Central memory CD8-positive, alpha-beta T cell (primary cell): ENCODE measurements at regions not wholly inside any gene's neighbourhood (a gene's known extent, or its start where the extent isn't known, plus 50 kb on each side); places are given as distances from the start of the nearest gene placed in this dataset.

Source experiments
- ATAC-seq: fragments of 150-1000 bp; cut with Tn5 transposase; replicated peaks from 2 replicates; pipeline ENCODE4 v1.10.0; 2022; ENCODE audit warnings: mild to moderate bottlenecking, moderate FRiP score, moderate number of reproducible peaks; ENCODE audit not compliant: poor library complexity, severe bottlenecking; ENCODE audit errors: extremely low read depth
- DNase-seq, 2 donors: peaks; one replicate each; pipeline ENCODE4 v3.0.0; 2021; ENCODE audit warnings: low spot score in 2 of 2
- H3K27ac Mint-ChIP-seq: one replicate; pipeline ENCODE4 v1.8.0; 2022; ENCODE audit warnings: low read depth, mild to moderate bottlenecking, moderate library complexity, mixed read lengths
- H3K27me3 Mint-ChIP-seq: one replicate; pipeline ENCODE4 v1.8.0; 2022; ENCODE audit warnings: mixed read lengths
- H3K36me3 Mint-ChIP-seq: one replicate; pipeline ENCODE4 v1.8.0; 2022; ENCODE audit warnings: mild to moderate bottlenecking, moderate library complexity, mixed read lengths; ENCODE audit not compliant: insufficient read depth
- H3K4me1 Mint-ChIP-seq: one replicate; pipeline ENCODE4 v1.8.0; 2022; ENCODE audit warnings: mixed read lengths
- H3K4me3 Mint-ChIP-seq: one replicate; pipeline ENCODE4 v1.8.0; 2022; ENCODE audit warnings: mild to moderate bottlenecking, moderate library complexity, mixed read lengths
- H3K9me3 Mint-ChIP-seq: one replicate; pipeline ENCODE4 v1.8.0; 2022; ENCODE audit warnings: mixed read lengths

GRCh38 chr6:166747644-166748595, 120.9 kb upstream of the RPS6KA2 start:
- H3K36me3 Mint-ChIP-seq, result no peaks in the 10 kb centered on the region
- no peak for ATAC-seq
- no peaks in the 10 kb centered on the region for H3K9me3 Mint-ChIP-seq
- H3K27me3 Mint-ChIP-seq, result peaks cover 16% of the 10 kb centered on the region
- no peak overlapping the region for H3K27ac Mint-ChIP-seq
- DNase-seq, result no peak
- peaks cover 6% of the 10 kb centered on the region for H3K4me1 Mint-ChIP-seq
- no peak overlapping the region for H3K4me3 Mint-ChIP-seq

GRCh38 chr6:166745801-166746668, 119.0 kb upstream of the RPS6KA2 start:
- H3K27me3 Mint-ChIP-seq, result peaks cover 12% of the 10 kb centered on the region
- H3K36me3 Mint-ChIP-seq, result no peaks in the 10 kb centered on the region
- H3K9me3 Mint-ChIP-seq, result no peaks in the 10 kb centered on the region
- peaks cover 6% of the 10 kb centered on the region for H3K4me1 Mint-ChIP-seq
- no peak for DNase-seq
- H3K4me3 Mint-ChIP-seq, result no peak overlapping the region
- no peak for ATAC-seq
- no peak overlapping the region for H3K27ac Mint-ChIP-seq

GRCh38 chr6:166744223-166745134, 117.4 kb upstream of the RPS6KA2 start:
- no peaks in the 10 kb centered on the region for H3K9me3 Mint-ChIP-seq

GRCh38 chr6:166743406-166744222, 116.6 kb upstream of the RPS6KA2 start:
- H3K36me3 Mint-ChIP-seq, result no peaks in the 10 kb centered on the region
- H3K27ac Mint-ChIP-seq, result no peak overlapping the region
- H3K27me3 Mint-ChIP-seq, result no peaks in the 10 kb centered on the region
- ATAC-seq, result no peak
- H3K9me3 Mint-ChIP-seq, result no peaks in the 10 kb centered on the region
- DNase-seq, result no peak
- no peak overlapping the region for H3K4me3 Mint-ChIP-seq
- no peaks in the 10 kb centered on the region for H3K4me1 Mint-ChIP-seq

More at GRCh38 chr6:166744223-166745134, 117.4 kb upstream of the RPS6KA2 start:
- no peak overlapping the region for H3K4me3 Mint-ChIP-seq
- H3K27ac Mint-ChIP-seq, result no peak overlapping the region
- H3K36me3 Mint-ChIP-seq, result no peaks in the 10 kb centered on the region
- ATAC-seq (no peak), DNase-seq (no peak)
- no peaks in the 10 kb centered on the region for H3K4me1 Mint-ChIP-seq
- H3K27me3 Mint-ChIP-seq, result no peaks in the 10 kb centered on the region

GRCh38 chr6:166742981-166743380, 115.9 kb upstream of the RPS6KA2 start:
- Mint-ChIP-seq H3K4me3 (no peak overlapping the region), H3K27me3 (no peaks in the 10 kb centered on the region), H3K9me3 (no peaks in the 10 kb centered on the region), H3K4me1 (no peaks in the 10 kb centered on the region), H3K36me3 (no peaks in the 10 kb centered on the region), H3K27ac (no peak overlapping the region)
- ATAC-seq (no peak), DNase-seq (no peak)

GRCh38 chr6:166739976-166740318, 112.9 kb upstream of the RPS6KA2 start:
- H3K36me3 Mint-ChIP-seq, result no peaks in the 10 kb centered on the region
- no peak overlapping the region for H3K4me3 Mint-ChIP-seq
- H3K9me3 Mint-ChIP-seq, result no peaks in the 10 kb centered on the region
- no peaks in the 10 kb centered on the region for H3K27me3 Mint-ChIP-seq
- no peaks in the 10 kb centered on the region for H3K4me1 Mint-ChIP-seq
- no peak for ATAC-seq
- no peak overlapping the region for H3K27ac Mint-ChIP-seq
- DNase-seq, result no peak

GRCh38 chr6:166739117-166739975, 112.3 kb upstream of the RPS6KA2 start:
- peak overlapping the region; percentile 17 for H3K27ac Mint-ChIP-seq
- H3K9me3 Mint-ChIP-seq, result no peaks in the 10 kb centered on the region
- ATAC-seq (no peak), DNase-seq (no peak)
- no peaks in the 10 kb centered on the region for H3K4me1 Mint-ChIP-seq
- no peaks in the 10 kb centered on the region for H3K27me3 Mint-ChIP-seq
- H3K4me3 Mint-ChIP-seq, result no peak overlapping the region
- H3K36me3 Mint-ChIP-seq, result no peaks in the 10 kb centered on the region

- Mint-ChIP-seq H3K4me3 (no peak overlapping the region), H3K36me3 (no peaks in the 10 kb centered on the region), H3K9me3 (no peaks in the 10 kb centered on the region), H3K27me3 (no peaks in the 10 kb centered on the region), H3K27ac (no peak overlapping the region), H3K4me1 (no peaks in the 10 kb centered on the region)
- no peak for DNase-seq
- no peak for ATAC-seq
Measured at GRCh38 chr6:166738386-166739116, 111.5 kb upstream of the RPS6KA2 start.

- Mint-ChIP-seq H3K27ac (no peak overlapping the region), H3K4me3 (no peak overlapping the region), H3K4me1 (no peaks in the 10 kb centered on the region), H3K27me3 (no peaks in the 10 kb centered on the region), H3K36me3 (no peaks in the 10 kb centered on the region), H3K9me3 (no peaks in the 10 kb centered on the region)
- ATAC-seq, result no peak
- no peak for DNase-seq
Measured at GRCh38 chr6:166737261-166737660, 110.2 kb upstream of the RPS6KA2 start.

- Mint-ChIP-seq H3K9me3 (no peaks in the 10 kb centered on the region), H3K27ac (no peak overlapping the region), H3K4me3 (no peak overlapping the region), H3K27me3 (no peaks in the 10 kb centered on the region), H3K36me3 (no peaks in the 10 kb centered on the region), H3K4me1 (no peaks in the 10 kb centered on the region)
- DNase-seq, result no peak
- ATAC-seq, result no peak
Measured at GRCh38 chr6:166736634-166737033, 109.6 kb upstream of the RPS6KA2 start.
